Amniotic stem cell (primary cell): ENCODE measurements at regions not wholly inside any gene's neighbourhood (a gene's known extent, or its start where the extent isn't known, plus 50 kb on each side); places are given as distances from the start of the nearest gene placed in this dataset.

ENCODE experiments used
- DNase-seq: peaks from one replicate; lab custom pipeline; 2025; lab: John Stamatoyannopoulos, UW

DNA sequence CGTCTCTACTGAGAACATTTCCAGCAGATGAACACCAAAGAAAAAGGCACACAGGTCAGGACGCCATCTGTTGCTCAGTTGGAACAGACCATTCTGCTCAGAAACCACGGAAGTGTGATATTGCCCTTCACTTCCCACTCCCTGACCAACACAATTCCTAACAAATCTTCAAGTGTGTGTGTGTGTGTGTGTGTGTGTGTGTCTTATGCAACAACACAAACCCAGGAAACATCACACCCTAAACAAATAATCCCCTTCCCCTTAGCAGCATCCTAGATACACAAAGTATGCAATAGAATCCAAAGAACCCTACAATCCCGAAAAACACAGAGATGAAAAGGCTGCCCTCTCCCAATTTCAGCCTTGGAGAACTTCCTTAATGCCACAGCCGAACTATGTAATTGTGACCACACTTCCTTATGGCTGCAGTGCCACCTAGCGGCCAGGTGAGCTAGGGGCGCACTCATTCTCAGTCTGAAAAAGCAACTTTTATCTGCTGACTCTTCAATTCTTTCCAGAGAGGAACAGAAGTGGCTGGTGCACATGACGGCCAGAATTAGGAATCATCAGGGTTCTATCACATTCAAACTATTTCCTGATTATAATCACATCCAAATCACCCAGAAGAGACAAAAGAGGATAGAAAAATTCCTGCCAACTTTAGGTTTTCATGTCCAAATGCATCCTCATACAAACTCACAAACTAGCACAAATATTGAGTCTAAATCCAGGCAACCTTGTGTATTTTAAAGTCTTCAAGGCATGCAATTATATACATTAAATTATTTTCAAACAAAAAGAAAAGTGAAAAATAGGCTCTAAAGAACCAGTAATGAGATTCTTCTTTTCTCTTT lies 164.9 kb downstream of the DHX15 start:
- peak; percentile 19 for DNase-seq

DNA sequence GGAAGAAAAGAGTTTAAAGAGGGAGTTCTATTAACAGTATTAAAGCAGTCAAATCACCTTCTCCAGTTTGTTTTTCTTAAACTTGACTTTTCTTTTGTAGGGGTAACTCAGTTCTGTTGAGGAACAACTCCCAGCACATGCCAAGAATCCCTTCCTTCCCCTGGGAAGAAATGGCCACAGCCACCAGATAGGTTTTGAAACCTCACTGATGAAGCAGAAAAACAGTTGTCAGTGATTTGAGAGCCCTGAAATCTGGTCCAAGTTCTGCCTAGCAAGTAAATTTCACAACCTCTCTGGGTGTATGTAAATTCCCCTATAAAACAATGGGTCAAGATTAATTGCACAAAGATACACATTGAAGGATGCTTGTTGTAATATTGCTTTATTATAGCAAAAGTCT lies 167.1 kb downstream of the DHX15 start:
- DNase-seq = no peak

GRCh38 chr4:24416293-24416692 lies 168.1 kb downstream of the DHX15 start:
- no peak for DNase-seq

DNA sequence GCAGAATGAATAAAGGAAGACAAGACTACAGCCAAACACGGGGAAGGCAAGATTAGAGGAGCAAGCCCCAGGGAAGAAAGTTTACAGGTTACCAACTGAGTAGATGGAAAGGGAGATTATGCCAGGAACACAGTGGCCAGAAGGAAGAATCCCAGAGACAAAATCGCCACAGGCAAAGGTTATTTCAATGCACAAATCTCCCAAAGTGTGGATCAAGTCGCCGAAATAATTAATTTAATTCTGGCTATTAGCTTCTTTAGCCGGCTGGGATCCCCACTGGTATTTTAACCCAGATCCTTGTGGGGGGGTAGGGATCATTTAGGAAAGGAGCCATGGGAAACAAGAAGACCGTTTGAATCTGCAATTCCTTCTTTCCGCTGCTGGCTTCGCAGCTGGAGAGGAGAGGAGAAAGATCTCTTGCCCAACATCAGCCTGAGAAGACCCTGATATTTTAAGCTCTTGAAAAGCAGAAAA lies 171.0 kb downstream of the DHX15 start:
- no peak for DNase-seq

GRCh38 chr4:24411806-24412205 lies 172.5 kb downstream of the DHX15 start:
- DNase-seq = no peak

GRCh38 chr4:24411299-24411698 lies 173.1 kb downstream of the DHX15 start:
- DNase-seq = no peak

GRCh38 chr4:24408640-24409039 lies 175.7 kb downstream of the DHX15 start:
- no peak for DNase-seq

DNA sequence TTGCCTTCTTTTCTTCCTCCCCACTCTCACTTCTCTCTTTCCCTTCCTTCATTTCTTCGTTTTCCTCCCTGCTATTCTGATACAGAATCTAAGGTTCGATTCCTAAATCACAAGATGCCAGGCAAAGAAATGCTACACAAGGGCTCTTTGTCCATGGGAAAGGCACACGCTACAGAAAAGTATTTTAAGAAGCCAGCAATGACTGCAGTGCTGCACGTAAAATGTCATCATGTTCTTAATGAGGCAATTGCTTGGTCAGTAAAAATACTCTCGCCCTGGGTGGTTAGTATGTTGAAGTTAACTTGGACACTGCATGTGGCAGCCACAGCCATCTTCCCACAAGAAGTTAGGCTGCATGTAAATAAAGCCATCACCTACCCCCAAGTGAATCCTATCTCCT lies 178.4 kb downstream of the DHX15 start:
- DNase-seq = no peak

DNA sequence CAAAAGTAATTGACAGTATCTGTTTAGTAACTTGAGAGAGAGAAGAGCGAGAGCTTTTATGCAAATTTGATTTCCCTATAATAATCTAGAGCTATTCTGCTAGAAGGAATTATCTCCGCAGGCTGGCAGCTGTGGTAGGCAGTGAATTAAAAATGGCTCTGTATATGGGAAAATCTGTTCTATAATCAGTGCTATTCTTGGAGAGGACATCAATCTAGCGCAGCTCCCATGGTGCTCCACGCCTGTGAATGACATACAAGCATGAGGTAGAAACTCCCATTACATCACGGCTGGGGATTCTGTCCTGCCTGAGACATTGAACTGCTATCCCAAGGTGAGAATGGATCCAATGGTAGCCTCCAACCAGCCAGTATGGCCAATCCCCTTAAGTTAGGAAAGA lies 179.0 kb downstream of the DHX15 start:
- no peak for DNase-seq

- no peak for DNase-seq
Measured at GRCh38 chr4:24404281-24404680, 180.1 kb downstream of the DHX15 start.

GRCh38 chr4:24403265-24403664 lies 181.1 kb downstream of the DHX15 start:
- no peak for DNase-seq

- DNase-seq = no peak
Measured at GRCh38 chr4:24400537-24400936, 183.8 kb downstream of the DHX15 start.

DNA sequence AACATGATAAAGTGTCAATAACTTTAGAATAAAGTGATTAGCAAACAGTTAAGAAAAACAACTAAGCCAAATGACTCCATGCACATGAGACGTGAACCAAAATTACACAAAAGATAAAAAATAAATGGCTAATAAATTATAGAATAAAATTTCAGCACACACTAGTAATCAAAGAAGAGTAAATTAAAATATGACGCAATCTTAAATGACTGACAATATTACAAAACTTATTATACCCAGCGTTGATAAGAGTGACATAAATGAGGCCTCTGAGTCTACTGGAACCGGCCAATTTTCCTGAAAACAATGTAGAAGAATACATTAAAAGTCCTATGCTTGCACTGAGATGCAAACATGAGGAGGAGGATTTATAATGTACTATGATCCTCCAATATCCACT lies 187.4 kb downstream of the DHX15 start:
- no peak for DNase-seq

- DNase-seq = no peak
Measured at GRCh38 chr4:24395937-24396336, 188.4 kb downstream of the DHX15 start.

- no peak for DNase-seq
Measured at GRCh38 chr4:24394041-24394440, 190.3 kb downstream of the DHX15 start.

GRCh38 chr4:24392613-24393012 lies 191.7 kb downstream of the DHX15 start:
- no peak for DNase-seq

GRCh38 chr4:24382381-24382780 lies 202.0 kb downstream of the DHX15 start:
- DNase-seq = no peak

- DNase-seq = no peak
Measured at GRCh38 chr4:24380957-24381665, 203.2 kb downstream of the DHX15 start.

DNA sequence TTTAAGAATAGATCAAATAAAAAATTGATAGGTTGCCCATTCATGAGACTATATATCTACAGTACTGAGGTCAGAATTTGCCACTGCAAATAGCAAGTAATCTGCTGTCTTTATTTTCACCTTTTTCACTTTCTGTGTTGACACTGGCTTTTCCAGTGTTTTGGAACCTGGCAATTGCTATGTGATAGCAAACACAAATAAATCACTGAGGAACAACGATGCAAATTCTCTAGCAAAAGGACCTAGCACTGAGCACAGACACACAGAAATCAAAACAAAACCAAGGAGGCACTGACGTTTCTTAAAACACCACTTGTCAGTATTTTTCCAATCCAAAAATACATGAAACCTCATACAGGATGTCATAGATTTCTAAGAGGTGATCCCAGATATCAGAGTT lies 210.7 kb downstream of the DHX15 start:
- no peak for DNase-seq

GRCh38 chr4:24372881-24373280 lies 211.5 kb downstream of the DHX15 start:
- DNase-seq = no peak

- DNase-seq = no peak
Measured at GRCh38 chr4:24372341-24372740, 212.0 kb downstream of the DHX15 start.

DNA sequence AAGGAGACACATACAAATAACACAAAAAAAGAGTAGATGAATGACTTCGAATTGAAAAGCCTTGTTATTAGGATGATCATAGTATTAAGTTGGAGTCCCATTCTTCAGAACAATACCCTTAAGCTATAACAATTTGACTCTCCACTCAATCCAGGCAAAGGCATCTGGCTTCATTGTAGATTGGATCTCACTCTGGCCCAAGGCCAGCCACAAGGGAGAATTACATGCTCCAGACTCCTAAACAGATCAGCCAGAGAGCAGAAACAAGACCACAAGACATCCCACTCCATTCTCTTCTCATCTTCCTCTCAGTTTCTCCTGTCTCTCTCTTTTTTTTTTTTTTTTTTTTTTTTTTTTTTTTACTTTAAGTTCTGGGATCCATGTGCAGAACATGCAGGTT lies 213.9 kb downstream of the DHX15 start:
- DNase-seq = no peak

- DNase-seq = no peak
Measured at GRCh38 chr4:24369507-24370029, 214.8 kb downstream of the DHX15 start.
